ENCODE measurements at regions not wholly inside any gene's neighbourhood (a gene's known extent, or its start where the extent isn't known, plus 50 kb on each side); places are given as distances from the start of the nearest gene placed in this dataset.

DNA sequence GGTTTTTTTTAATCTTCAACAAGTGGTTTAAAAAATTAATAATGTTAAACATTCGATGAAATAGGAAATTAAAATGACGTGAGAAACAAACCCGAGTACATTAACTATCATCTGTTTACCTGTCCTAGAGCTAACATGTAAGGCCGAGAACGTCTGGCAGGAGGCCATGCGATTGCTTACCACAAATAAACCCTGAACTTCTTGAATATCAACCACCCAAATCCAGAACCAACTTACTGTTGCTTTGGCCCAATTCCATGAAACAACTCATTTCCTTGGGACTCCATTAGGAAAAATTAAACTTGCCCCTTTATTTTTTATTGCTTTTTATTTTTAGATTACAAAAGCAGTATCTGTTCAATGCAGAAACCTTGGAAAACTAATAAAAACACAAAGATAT lies 228.9 kb upstream of the IRS2 start:
- Mint-ChIP-seq H3K36me3 (ENCODE audit: low read depth) (no peaks in the 10 kb centered on the region), H3K27ac (no peak overlapping the region), H3K27me3 (peaks cover 26% of the 10 kb centered on the region), H3K4me3 (no peak overlapping the region), H3K4me1 (no peaks in the 10 kb centered on the region)
- no peaks in the 10 kb centered on the region for H3K9me3 ChIP-seq (ENCODE audit: control insufficient read depth, low read length, poor library complexity, severe bottlenecking)
- ATAC-seq (no peak), DNase-seq (no peak)

DNA sequence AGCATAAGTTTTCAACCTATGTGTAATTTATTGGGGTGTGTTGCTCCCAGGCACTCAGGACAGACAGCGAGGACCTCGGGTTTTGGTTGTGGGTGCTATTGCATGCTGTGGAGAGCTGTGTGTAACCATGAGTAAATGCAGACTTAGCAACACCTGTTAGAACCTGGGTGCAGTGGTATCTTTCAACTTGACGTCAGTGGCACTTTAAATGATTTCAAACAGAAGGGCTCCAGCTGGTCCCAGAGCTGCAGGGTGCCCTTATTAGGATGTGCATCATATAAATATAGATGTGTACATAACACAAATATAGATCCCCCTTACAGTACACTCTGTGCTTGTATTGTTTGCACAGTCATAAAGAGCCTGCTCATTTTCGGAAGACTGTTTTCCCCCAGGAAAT lies 228.3 kb upstream of the IRS2 start:
- H3K4me1 Mint-ChIP-seq: no peaks in the 10 kb centered on the region
- H3K27ac Mint-ChIP-seq: no peak overlapping the region
- no peaks in the 10 kb centered on the region for H3K36me3 Mint-ChIP-seq (ENCODE audit: low read depth)
- H3K27me3 Mint-ChIP-seq: peaks cover 30% of the 10 kb centered on the region
- H3K9me3 ChIP-seq (ENCODE audit: control insufficient read depth, low read length, poor library complexity, severe bottlenecking): no peaks in the 10 kb centered on the region
- no peak overlapping the region for H3K4me3 Mint-ChIP-seq
- no peak for DNase-seq
- ATAC-seq: no peak

- no peaks in the 10 kb centered on the region for H3K9me3 ChIP-seq (ENCODE audit: control insufficient read depth, low read length, poor library complexity, severe bottlenecking)
- H3K4me1 Mint-ChIP-seq: no peaks in the 10 kb centered on the region
- H3K27ac Mint-ChIP-seq: no peak overlapping the region
- H3K36me3 Mint-ChIP-seq (ENCODE audit: low read depth): no peaks in the 10 kb centered on the region
- no peak for DNase-seq
- H3K4me3 Mint-ChIP-seq: no peak overlapping the region
- H3K27me3 Mint-ChIP-seq: peaks cover 29% of the 10 kb centered on the region
- no peak for ATAC-seq
These were observed 225.8 kb upstream of the IRS2 start for GRCh38 chr13:110012102-110012739.

DNA sequence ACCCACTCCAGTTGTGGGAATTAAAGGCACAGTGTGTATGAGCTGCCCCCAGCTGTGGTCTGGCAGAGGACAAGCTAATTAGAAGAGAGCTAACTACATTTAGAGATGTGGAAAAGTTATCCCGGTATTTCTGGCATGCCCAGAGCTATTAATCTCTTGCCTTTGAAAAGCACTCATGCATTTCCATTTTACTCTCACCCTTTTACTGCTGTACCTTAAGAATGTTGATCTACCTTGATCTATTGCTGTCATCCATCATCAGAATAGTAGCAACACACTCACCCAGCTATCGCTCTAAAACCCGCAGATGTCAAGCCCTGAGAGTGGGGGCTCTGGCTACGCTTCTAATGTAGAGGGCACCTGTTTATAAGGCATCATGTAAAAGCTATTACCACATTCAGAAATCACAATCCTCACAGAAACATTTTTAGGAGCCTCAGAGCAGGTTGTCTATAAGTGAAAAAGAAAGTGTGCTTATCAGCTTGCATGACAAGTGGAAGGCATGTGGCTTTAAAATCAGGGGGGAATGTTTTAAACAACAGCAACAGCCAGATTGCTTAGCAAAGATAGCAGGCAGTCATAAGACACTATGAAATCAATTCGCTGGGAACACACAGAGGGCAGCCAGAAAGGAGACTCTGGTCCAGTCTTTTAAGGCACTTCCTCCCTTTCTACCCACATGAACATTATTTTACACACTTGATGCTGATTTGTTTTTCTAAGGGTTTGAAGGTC lies 224.2 kb upstream of the IRS2 start:
- no peak for DNase-seq
- no peak overlapping the region for H3K4me3 Mint-ChIP-seq
- no peaks in the 10 kb centered on the region for H3K9me3 ChIP-seq (ENCODE audit: control insufficient read depth, low read length, poor library complexity, severe bottlenecking)
- no peak for ATAC-seq
- no peaks in the 10 kb centered on the region for H3K4me1 Mint-ChIP-seq
- no peak overlapping the region for H3K27ac Mint-ChIP-seq
- peaks cover 29% of the 10 kb centered on the region for H3K27me3 Mint-ChIP-seq
- peaks cover 2% of the 10 kb centered on the region for H3K36me3 Mint-ChIP-seq (ENCODE audit: low read depth)

- DNase-seq (no peak), ATAC-seq (no peak)
- Mint-ChIP-seq H3K36me3 (ENCODE audit: low read depth) (peaks cover 2% of the 10 kb centered on the region), H3K4me1 (no peaks in the 10 kb centered on the region), H3K27ac (no peak overlapping the region), H3K27me3 (peaks cover 41% of the 10 kb centered on the region), H3K4me3 (no peak overlapping the region)
- no peaks in the 10 kb centered on the region for H3K9me3 ChIP-seq (ENCODE audit: control insufficient read depth, low read length, poor library complexity, severe bottlenecking)
These were observed 222.4 kb upstream of the IRS2 start for GRCh38 chr13:110008816-110009215.

- H3K27ac Mint-ChIP-seq: no peak overlapping the region
- no peak overlapping the region for H3K4me3 Mint-ChIP-seq
- DNase-seq (no peak), ATAC-seq (no peak)
- peaks cover 2% of the 10 kb centered on the region for H3K36me3 Mint-ChIP-seq (ENCODE audit: low read depth)
- no peaks in the 10 kb centered on the region for H3K4me1 Mint-ChIP-seq
- peaks cover 27% of the 10 kb centered on the region for H3K27me3 Mint-ChIP-seq
- no peaks in the 10 kb centered on the region for H3K9me3 ChIP-seq (ENCODE audit: control insufficient read depth, low read length, poor library complexity, severe bottlenecking)
These were observed 219.9 kb upstream of the IRS2 start for GRCh38 chr13:110006304-110006703.

DNA sequence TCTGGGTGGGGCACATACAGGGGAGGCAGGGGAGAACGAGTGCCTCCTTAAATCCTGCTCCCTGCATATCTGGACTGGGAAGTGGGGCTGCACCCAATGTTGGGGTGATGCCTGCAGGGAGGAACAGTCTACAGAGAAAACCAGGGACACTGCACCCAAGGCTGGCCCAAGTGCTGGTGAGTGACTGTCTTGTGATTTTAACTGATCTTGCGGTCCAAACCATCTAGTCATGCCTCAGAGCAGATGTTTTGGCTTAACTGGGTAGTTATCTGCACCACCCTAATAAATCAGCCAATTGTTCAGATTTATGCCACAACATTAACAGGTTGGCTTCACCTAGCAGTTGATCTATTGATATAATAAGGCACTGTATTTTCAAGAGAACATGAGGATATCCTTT lies 219.2 kb upstream of the IRS2 start:
- H3K4me1 Mint-ChIP-seq: no peaks in the 10 kb centered on the region
- ATAC-seq (no peak), DNase-seq (no peak)
- peaks cover 2% of the 10 kb centered on the region for H3K36me3 Mint-ChIP-seq (ENCODE audit: low read depth)
- peaks cover 31% of the 10 kb centered on the region for H3K27me3 Mint-ChIP-seq
- H3K4me3 Mint-ChIP-seq: no peak overlapping the region
- no peak overlapping the region for H3K27ac Mint-ChIP-seq
- no peaks in the 10 kb centered on the region for H3K9me3 ChIP-seq (ENCODE audit: control insufficient read depth, low read length, poor library complexity, severe bottlenecking)

- H3K4me1 Mint-ChIP-seq: no peaks in the 10 kb centered on the region
- no peaks in the 10 kb centered on the region for H3K9me3 ChIP-seq (ENCODE audit: control insufficient read depth, low read length, poor library complexity, severe bottlenecking)
- H3K27me3 Mint-ChIP-seq: peaks cover 31% of the 10 kb centered on the region
- ATAC-seq: no peak
- H3K36me3 Mint-ChIP-seq (ENCODE audit: low read depth): peaks cover 2% of the 10 kb centered on the region
- H3K4me3 Mint-ChIP-seq: no peak overlapping the region
- DNase-seq: no peak
- no peak overlapping the region for H3K27ac Mint-ChIP-seq
These were observed 218.4 kb upstream of the IRS2 start for GRCh38 chr13:110004814-110005213.

GRCh38 chr13:110001670-110002275 lies 215.4 kb upstream of the IRS2 start:
- peaks cover 2% of the 10 kb centered on the region for H3K36me3 Mint-ChIP-seq (ENCODE audit: low read depth)
- no peaks in the 10 kb centered on the region for H3K4me1 Mint-ChIP-seq
- no peak overlapping the region for H3K4me3 Mint-ChIP-seq
- no peak overlapping the region for H3K27ac Mint-ChIP-seq
- peaks cover 37% of the 10 kb centered on the region for H3K27me3 Mint-ChIP-seq
- ATAC-seq (no peak), DNase-seq (no peak)
- no peaks in the 10 kb centered on the region for H3K9me3 ChIP-seq (ENCODE audit: control insufficient read depth, low read length, poor library complexity, severe bottlenecking)

- no peaks in the 10 kb centered on the region for H3K9me3 ChIP-seq (ENCODE audit: control insufficient read depth, low read length, poor library complexity, severe bottlenecking)
- no peak overlapping the region for H3K27ac Mint-ChIP-seq
- no peaks in the 10 kb centered on the region for H3K4me1 Mint-ChIP-seq
- no peaks in the 10 kb centered on the region for H3K36me3 Mint-ChIP-seq (ENCODE audit: low read depth)
- no peak overlapping the region for H3K4me3 Mint-ChIP-seq
- H3K27me3 Mint-ChIP-seq: peaks cover 37% of the 10 kb centered on the region
- ATAC-seq (no peak), DNase-seq (no peak)
These were observed 214.4 kb upstream of the IRS2 start for GRCh38 chr13:110000534-110001345.

- Mint-ChIP-seq H3K4me1 (no peaks in the 10 kb centered on the region), H3K27me3 (peaks cover 32% of the 10 kb centered on the region), H3K27ac (no peak overlapping the region), H3K4me3 (no peak overlapping the region), H3K36me3 (ENCODE audit: low read depth) (no peaks in the 10 kb centered on the region)
- ATAC-seq (no peak), DNase-seq (no peak)
- H3K9me3 ChIP-seq (ENCODE audit: control insufficient read depth, low read length, poor library complexity, severe bottlenecking): no peaks in the 10 kb centered on the region
These were observed 213.5 kb upstream of the IRS2 start for GRCh38 chr13:109999659-110000533.

DNA sequence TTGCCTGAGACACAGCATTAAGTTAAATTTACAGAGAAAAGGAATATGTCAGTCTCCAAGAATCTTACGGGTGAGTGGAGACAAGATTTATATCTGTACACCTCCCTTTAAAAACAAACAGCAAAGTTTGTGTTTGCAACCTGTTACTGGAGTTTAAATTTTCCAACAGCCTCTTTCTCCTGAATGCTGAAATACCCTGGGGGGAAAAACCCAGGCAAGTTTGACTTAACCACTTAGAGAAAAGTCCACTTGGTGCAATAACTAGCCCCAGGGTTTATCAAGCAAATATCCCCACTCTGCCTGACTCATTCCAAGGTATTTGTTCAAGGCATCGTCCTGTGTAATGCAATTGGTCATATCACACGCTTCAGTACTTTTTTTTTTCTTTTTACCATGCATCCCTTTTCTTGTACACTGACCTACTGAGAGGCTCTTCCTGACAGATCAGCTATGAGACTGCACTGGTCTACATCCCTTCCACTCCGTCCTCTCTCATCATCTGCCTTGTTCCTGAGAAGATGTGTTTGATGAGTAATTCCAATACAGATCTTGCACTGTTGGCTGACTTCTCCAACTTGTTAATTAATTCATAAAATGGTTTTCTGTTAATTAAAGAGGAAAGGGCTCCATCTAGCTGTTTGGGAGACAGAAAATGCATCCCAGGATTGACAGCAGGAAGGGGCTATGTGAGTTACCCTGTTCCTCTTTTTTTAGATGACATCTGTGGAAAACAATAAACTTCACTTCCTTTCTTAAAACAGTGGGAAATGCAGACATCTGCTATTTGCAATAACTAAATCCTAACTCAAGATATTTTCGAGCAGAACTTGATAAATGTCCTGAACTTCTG lies 212.5 kb upstream of the IRS2 start:
- ATAC-seq: no peak
- Mint-ChIP-seq H3K36me3 (ENCODE audit: low read depth) (no peaks in the 10 kb centered on the region), H3K27ac (no peak overlapping the region), H3K4me1 (no peaks in the 10 kb centered on the region), H3K27me3 (peaks cover 25% of the 10 kb centered on the region), H3K4me3 (no peak overlapping the region)
- H3K9me3 ChIP-seq (ENCODE audit: control insufficient read depth, low read length, poor library complexity, severe bottlenecking): peaks cover 2% of the 10 kb centered on the region
- DNase-seq: no peak

All from T-helper 17 cell (primary cell).